Fibroblast of lung (primary cell): ENCODE measurements at regions not wholly inside any gene's neighbourhood (a gene's known extent, or its start where the extent isn't known, plus 50 kb on each side); places are given as distances from the start of the nearest gene placed in this dataset.

Experiments
- CTCF ChIP-seq, 2 donors: IDR thresholded peaks in 1 of 2; conservative IDR thresholded peaks in 1 of 2; 1 replicate in 1 of 2; 2 replicates in 1 of 2; pipeline ENCODE4 v1.5.1; 2011 to 2012; ENCODE audit warnings: low read length in 2 of 2, control low read depth in 1 of 2, inconsistent platforms in 1 of 2, low read depth in 1 of 2, mild to moderate bottlenecking in 1 of 2
- EZH2 ChIP-seq: IDR thresholded peaks from 2 replicates; pipeline ENCODE4 v1.5.1; 2012; ENCODE audit warnings: low read length, control low read depth, mild to moderate bottlenecking; ENCODE audit errors: missing control alignments

- TF ChIP-seq CTCF (conservative IDR thresholded peaks at IDR 0.05 in 1 of 2, IDR thresholded peaks at IDR 0.05 in 1 of 2; ENCODE audit: low read depth in 1 of 2, low read length in 2 of 2) = no peak
- TF ChIP-seq EZH2 = no peak
Observed at GRCh38 chr16:75987323-75987722, 261.0 kb upstream of the CPHXL start.
